ENCODE measurements at regions not wholly inside any gene's neighbourhood (a gene's known extent, or its start where the extent isn't known, plus 50 kb on each side); places are given as distances from the start of the nearest gene placed in this dataset.

GRCh38 chr2:11955884-11956291 lies 209.5 kb downstream of the LPIN1 start:
- no peak overlapping the region for H3K27ac ChIP-seq
- TF ChIP-seq CTCF (conservative IDR thresholded peaks at IDR 0.05) = no peak

- no peak overlapping the region for H3K27ac ChIP-seq
- no peak for TF ChIP-seq CTCF (conservative IDR thresholded peaks at IDR 0.05)
Observed at GRCh38 chr2:11962707-11963328, 216.4 kb downstream of the LPIN1 start.

GRCh38 chr2:11963966-11964365 lies 217.5 kb downstream of the LPIN1 start:
- TF ChIP-seq CTCF (conservative IDR thresholded peaks at IDR 0.05) = no peak
- H3K27ac ChIP-seq = no peak overlapping the region

GRCh38 chr2:11967946-11968465 lies 221.6 kb downstream of the LPIN1 start:
- H3K27ac ChIP-seq = no peak overlapping the region
- no peak for TF ChIP-seq CTCF (conservative IDR thresholded peaks at IDR 0.05)

GRCh38 chr2:11968521-11968920 lies 222.1 kb downstream of the LPIN1 start:
- no peak for TF ChIP-seq CTCF (conservative IDR thresholded peaks at IDR 0.05)
- H3K27ac ChIP-seq = no peak overlapping the region

- TF ChIP-seq CTCF (conservative IDR thresholded peaks at IDR 0.05) = no peak
- no peak overlapping the region for H3K27ac ChIP-seq
Observed at GRCh38 chr2:11969774-11970173, 223.3 kb downstream of the LPIN1 start.

GRCh38 chr2:11974573-11974972 lies 228.1 kb downstream of the LPIN1 start:
- H3K27ac ChIP-seq = no peak overlapping the region
- TF ChIP-seq CTCF (conservative IDR thresholded peaks at IDR 0.05) = no peak
